ENCODE measurements at regions not wholly inside any gene's neighbourhood (a gene's known extent, or its start where the extent isn't known, plus 50 kb on each side); places are given as distances from the start of the nearest gene placed in this dataset.

DNA sequence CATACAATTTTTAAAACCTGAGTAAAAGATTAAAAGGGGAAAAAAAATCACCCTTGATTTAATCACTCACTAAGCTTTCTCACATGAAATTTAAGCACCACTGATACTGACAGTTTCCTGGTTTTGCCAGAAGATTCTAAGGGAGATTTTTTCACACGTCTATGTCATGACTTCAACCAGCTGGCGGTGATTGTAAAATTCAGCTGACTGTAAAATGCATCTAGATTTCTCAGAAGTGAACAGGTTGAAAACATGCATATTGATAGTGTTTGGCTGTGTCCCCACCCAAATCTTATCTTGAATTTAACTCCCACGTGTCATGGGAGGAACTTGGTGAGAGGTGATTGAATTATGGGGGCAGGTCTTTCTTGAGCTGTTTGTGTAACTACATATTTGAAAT lies 566.8 kb downstream of the PCDH18 start:
- no peak for DNase-seq
- WGBS, 2 donors = 75 to 76% methylated on average over 3 of the region's 3 CpGs

DNA sequence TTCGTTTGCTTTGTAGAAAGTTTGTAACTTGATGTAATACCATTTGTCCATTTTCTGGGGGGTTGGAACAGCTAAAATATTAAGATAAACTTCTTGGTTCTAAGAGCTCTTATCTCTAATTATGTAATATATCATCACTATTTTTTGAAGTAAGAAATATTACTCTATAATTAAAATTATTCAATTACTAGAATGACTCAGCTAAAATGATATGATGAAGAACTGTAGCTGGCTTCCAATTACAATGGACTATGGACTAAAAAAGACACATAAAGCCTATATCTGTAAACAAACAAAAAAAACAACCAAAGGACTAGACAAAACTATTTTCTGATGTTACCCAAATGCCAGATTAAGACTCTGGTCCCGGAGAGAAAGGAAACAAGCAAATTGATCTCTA lies 569.4 kb downstream of the PCDH18 start:
- Histone ChIP-seq H3K27ac (no peak overlapping the region), H3K9me3 (no peaks in the 10 kb centered on the region), H3K4me3 (no peak overlapping the region), H3K36me3 (no peaks in the 10 kb centered on the region), H3K4me1 (no peaks in the 10 kb centered on the region), H3K27me3 (no peaks in the 10 kb centered on the region)
- ATAC-seq (ENCODE audit: low FRiP score in 2 of 2) (no peak), DNase-seq (no peak)
- 77% methylated on average over 2 of the region's 2 CpGs for WGBS, 2 donors
- TF ChIP-seq EP300 (IDR thresholded peaks at IDR 0.05) = no peak
- no peak for TF ChIP-seq POLR2AphosphoS5 (IDR thresholded peaks at IDR 0.05)
- TF ChIP-seq POLR2A (IDR thresholded peaks at IDR 0.05) = no peak
- no peak for TF ChIP-seq CTCF (IDR thresholded peaks at IDR 0.05)

More for the DNA sequence above, 566.8 kb downstream of the PCDH18 start:
- TF ChIP-seq CTCF (IDR thresholded peaks at IDR 0.05) = no peak
- TF ChIP-seq POLR2A (IDR thresholded peaks at IDR 0.05) = no peak
- TF ChIP-seq POLR2AphosphoS5 (IDR thresholded peaks at IDR 0.05) = no peak
- TF ChIP-seq EP300 (IDR thresholded peaks at IDR 0.05) = no peak
- H3K4me1 ChIP-seq = no peaks in the 10 kb centered on the region
- H3K4me3 ChIP-seq = no peak overlapping the region
- H3K36me3 ChIP-seq = no peaks in the 10 kb centered on the region
- no peaks in the 10 kb centered on the region for H3K9me3 ChIP-seq
- ATAC-seq (ENCODE audit: low FRiP score in 2 of 2) = no peak
- H3K27me3 ChIP-seq = no peaks in the 10 kb centered on the region
- H3K27ac ChIP-seq = no peak overlapping the region

- 83 to 100% methylated on average over 3 to 9 of the region's 9 CpGs for WGBS, 2 donors
- Histone ChIP-seq H3K27ac (no peak overlapping the region), H3K4me3 (no peak overlapping the region), H3K36me3 (no peaks in the 10 kb centered on the region), H3K9me3 (peaks cover 0 to 10% (median 0%) of the 10 kb centered on the region in 4 donors), H3K4me1 (no peaks in the 10 kb centered on the region), H3K27me3 (no peaks in the 10 kb centered on the region)
- peak in 1 of 2 donors; percentile 39 for ATAC-seq (ENCODE audit: low FRiP score in 2 of 2)
- no peak for TF ChIP-seq POLR2AphosphoS5 (IDR thresholded peaks at IDR 0.05)
- TF ChIP-seq POLR2A (IDR thresholded peaks at IDR 0.05) = no peak
- no peak for TF ChIP-seq EP300 (IDR thresholded peaks at IDR 0.05)
- TF ChIP-seq CTCF (IDR thresholded peaks at IDR 0.05) = no peak
- DNase-seq = peak in 1 of 2 donors; percentile 19
These were observed 585.9 kb downstream of the PCDH18 start for GRCh38 chr4:136946307-136946907.

- Histone ChIP-seq H3K27me3 (no peaks in the 10 kb centered on the region), H3K27ac (no peak overlapping the region), H3K9me3 (no peaks in the 10 kb centered on the region), H3K4me3 (no peak overlapping the region), H3K36me3 (no peaks in the 10 kb centered on the region), H3K4me1 (no peaks in the 10 kb centered on the region)
- TF ChIP-seq EP300 (IDR thresholded peaks at IDR 0.05) (no peak), POLR2AphosphoS5 (IDR thresholded peaks at IDR 0.05) (no peak), CTCF (IDR thresholded peaks at IDR 0.05) (no peak), POLR2A (IDR thresholded peaks at IDR 0.05) (no peak)
- ATAC-seq (ENCODE audit: low FRiP score in 2 of 2) = no peak
- no peak for DNase-seq
These were observed 592.5 kb downstream of the PCDH18 start for GRCh38 chr4:136939781-136940180.

DNA sequence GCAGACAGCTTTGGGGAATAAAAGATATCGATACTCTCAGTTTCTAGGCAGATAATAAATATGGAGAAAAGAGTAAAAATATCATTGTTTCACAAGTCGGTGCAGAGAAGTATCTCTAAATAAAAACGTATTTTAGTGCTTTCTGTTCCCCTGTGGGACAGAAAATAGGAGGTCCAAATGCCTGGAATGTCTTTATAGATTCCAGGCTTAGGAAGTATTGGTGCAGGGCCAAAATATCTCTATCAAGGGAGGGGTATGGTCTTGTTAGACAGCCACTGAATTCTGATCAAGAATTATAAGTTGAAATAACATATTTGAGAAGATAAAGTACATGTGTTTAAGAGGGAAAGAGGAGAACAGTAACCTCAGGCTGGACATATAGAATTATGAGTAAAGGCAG lies 596.4 kb downstream of the PCDH18 start:
- Histone ChIP-seq H3K4me3 (no peak overlapping the region), H3K27ac (no peak overlapping the region), H3K4me1 (no peaks in the 10 kb centered on the region), H3K9me3 (no peaks in the 10 kb centered on the region), H3K27me3 (no peaks in the 10 kb centered on the region), H3K36me3 (no peaks in the 10 kb centered on the region)
- no peak for DNase-seq
- ATAC-seq (ENCODE audit: low FRiP score in 2 of 2) = no peak
- TF ChIP-seq POLR2A (IDR thresholded peaks at IDR 0.05) = no peak
- TF ChIP-seq CTCF (IDR thresholded peaks at IDR 0.05) = no peak
- no peak for TF ChIP-seq EP300 (IDR thresholded peaks at IDR 0.05)
- no peak for TF ChIP-seq POLR2AphosphoS5 (IDR thresholded peaks at IDR 0.05)
- 56 to 61% methylated on average over 3 of the region's 3 CpGs for WGBS, 2 donors
